SU-DHL-6 (cell line): ENCODE measurements at regions not wholly inside any gene's neighbourhood (a gene's known extent, or its start where the extent isn't known, plus 50 kb on each side); places are given as distances from the start of the nearest gene placed in this dataset.

Experiments
- H2AFZ ChIP-seq: fragments of 200-600 bp; sonication (generic); 2 replicates; pipeline ENCODE4 v1.6.1; 2014; ENCODE audit warnings: low read depth, mild to moderate bottlenecking, moderate library complexity, mixed read lengths, antibody characterized with exemption, low read length; ENCODE audit not compliant: severe bottlenecking
- H3F3A ChIP-seq: fragments of 200-600 bp; shearing (Covaris generic); 2 replicates; pipeline ENCODE4 v1.6.0; 2016; ENCODE audit warnings: antibody characterized with exemption, mild to moderate bottlenecking; ENCODE audit not compliant: insufficient read depth
- H3K27ac ChIP-seq: fragments of 200-600 bp; sonication (generic); 2 replicates; pipeline ENCODE4 v1.5.1; 2016; ENCODE audit warnings: low read depth, mild to moderate bottlenecking, low read length, moderate library complexity, mixed read lengths
- H3K27me3 ChIP-seq: fragments of 200-600 bp; sonication (generic), shearing (Covaris generic); 2 replicates; pipeline ENCODE4 v1.6.0; 2014; ENCODE audit warnings: mild to moderate bottlenecking, low read length
- H3K36me3 ChIP-seq: fragments of 200-600 bp; sonication (generic); 2 replicates; pipeline ENCODE4 v1.6.1; 2014; ENCODE audit warnings: mild to moderate bottlenecking, low read length, mixed read lengths
- H3K4me2 ChIP-seq: fragments of 300-600, 200-600 bp; shearing (Covaris generic), sonication (generic); 2 replicates; pipeline ENCODE4 v1.6.0; 2014; ENCODE audit warnings: low read length, low read depth, mild to moderate bottlenecking; ENCODE audit not compliant: poor library complexity, severe bottlenecking
- H3K4me3 ChIP-seq: fragments of 200-600 bp; sonication (generic); 2 replicates; pipeline ENCODE4 v1.5.1; 2014; ENCODE audit warnings: antibody characterized with exemption, low read length, mild to moderate bottlenecking, mixed read lengths; ENCODE audit not compliant: insufficient read depth, poor library complexity, severe bottlenecking
- H3K79me2 ChIP-seq: fragments of 200-600 bp; sonication (generic); 2 replicates; pipeline ENCODE4 v1.6.1; 2014; ENCODE audit warnings: mild to moderate bottlenecking, low read length, moderate library complexity; ENCODE audit not compliant: insufficient read depth
- H3K9ac ChIP-seq: fragments of 200-600 bp; sonication (generic); 2 replicates; pipeline ENCODE4 v1.7.0; 2014; ENCODE audit warnings: mild to moderate bottlenecking, low read length
- H3K9me2 ChIP-seq: fragments of 200-600 bp; sonication (generic); replicated peaks from 2 replicates; pipeline ENCODE4 v1.6.1; 2014; ENCODE audit warnings: low read length; ENCODE audit not compliant: insufficient read depth
- H3K9me3 ChIP-seq: fragments of 200-600 bp; sonication (generic); 2 replicates; pipeline ENCODE4 v1.6.1; 2014; ENCODE audit warnings: low read length, mixed read lengths; ENCODE audit not compliant: insufficient read depth
- H4K20me1 ChIP-seq: fragments of 200-600 bp; sonication (generic); 2 replicates; pipeline ENCODE4 v1.6.1; 2014; ENCODE audit warnings: low read depth, mild to moderate bottlenecking, antibody characterized with exemption, low read length, moderate library complexity, mixed read lengths
- CTCF ChIP-seq: fragments of 200-600 bp; sonication (generic); IDR thresholded peaks from one replicate; pipeline ENCODE4 v1.5.1; 2017; ENCODE audit warnings: antibody characterized with exemption, mild to moderate bottlenecking, low read length, moderate library complexity; ENCODE audit not compliant: insufficient read depth, poor library complexity, severe bottlenecking
- EZH2phosphoT487 ChIP-seq: fragments of 200-600 bp; sonication (generic), shearing (Covaris generic); conservative IDR thresholded peaks from 2 replicates; pipeline ENCODE4 v1.6.1; 2018; ENCODE audit warnings: mild to moderate bottlenecking, antibody characterized with exemption, low read length, moderate library complexity, mixed read lengths

DNA sequence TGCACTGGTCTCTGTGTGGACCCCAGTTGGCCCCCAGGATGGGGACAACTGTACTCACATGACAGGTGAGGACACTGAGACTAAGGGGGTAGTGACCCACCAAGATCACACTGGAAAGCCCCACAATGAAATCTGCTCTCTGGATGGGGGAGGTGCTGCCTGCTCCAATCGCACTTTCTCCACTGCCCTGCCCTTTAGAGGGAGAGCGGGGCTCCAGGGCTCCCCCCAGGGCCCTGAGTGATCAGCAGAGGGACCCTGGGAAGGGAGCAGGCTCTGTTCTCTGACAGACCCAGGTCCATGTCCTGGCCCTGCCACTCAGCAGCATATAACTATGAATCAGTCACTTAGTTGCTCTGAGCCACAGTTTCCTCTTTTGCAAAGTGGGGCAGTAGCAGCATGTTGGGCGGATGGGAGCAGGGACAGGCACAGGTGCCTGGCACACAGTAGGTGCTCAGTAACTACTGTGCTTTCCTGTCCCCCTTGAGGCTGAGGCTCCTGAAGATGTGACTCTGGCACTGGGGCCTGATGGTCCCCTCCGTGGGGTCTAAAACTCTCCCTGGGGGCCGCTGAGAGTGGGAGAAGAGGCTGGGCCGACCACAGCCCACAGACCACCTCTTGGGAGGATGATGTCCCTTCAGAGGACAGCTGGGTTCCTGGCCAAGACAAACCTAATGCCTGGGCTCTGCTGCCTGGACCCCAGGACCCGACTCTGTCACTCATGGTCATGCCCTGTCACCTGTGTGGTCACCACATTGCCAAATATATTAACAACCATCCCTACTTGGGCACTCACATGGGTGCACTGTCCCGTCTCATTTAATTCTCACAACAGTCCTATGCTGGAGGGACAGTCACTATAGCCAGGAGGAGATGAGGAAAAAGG lies 222.7 kb downstream of the PTPRU start:
- no peak overlapping the region for H3K4me3 ChIP-seq
- H3K79me2 ChIP-seq, result no peaks in the 10 kb centered on the region
- H3F3A ChIP-seq, result no peaks in the 10 kb centered on the region
- no peaks in the 10 kb centered on the region for H3K9me2 ChIP-seq
- H3K36me3 ChIP-seq, result no peaks in the 10 kb centered on the region
- no peaks in the 10 kb centered on the region for H3K9me3 ChIP-seq
- no peak overlapping the region for H3K27ac ChIP-seq
- H3K4me2 ChIP-seq, result no peak overlapping the region
- no peaks in the 10 kb centered on the region for H4K20me1 ChIP-seq
- H3K9ac ChIP-seq, result no peak overlapping the region
- H2AFZ ChIP-seq, result no peak overlapping the region
- H3K27me3 ChIP-seq, result no peaks in the 10 kb centered on the region
- TF ChIP-seq EZH2phosphoT487 (no peak), CTCF (no peak)

- TF ChIP-seq CTCF, result no peak
- no peak for TF ChIP-seq EZH2phosphoT487
- Histone ChIP-seq H3K79me2 (no peaks in the 10 kb centered on the region), H3F3A (no peaks in the 10 kb centered on the region), H4K20me1 (no peaks in the 10 kb centered on the region), H2AFZ (no peak overlapping the region), H3K4me2 (no peak overlapping the region), H3K9me3 (no peaks in the 10 kb centered on the region), H3K27me3 (no peaks in the 10 kb centered on the region), H3K4me3 (no peak overlapping the region), H3K9ac (no peak overlapping the region), H3K9me2 (no peaks in the 10 kb centered on the region), H3K27ac (no peak overlapping the region), H3K36me3 (no peaks in the 10 kb centered on the region)
Observed at GRCh38 chr1:29457496-29458368, 221.4 kb downstream of the PTPRU start.

- Histone ChIP-seq H3K9ac (no peak overlapping the region), H4K20me1 (no peaks in the 10 kb centered on the region), H3K9me2 (no peaks in the 10 kb centered on the region), H3K27me3 (no peaks in the 10 kb centered on the region), H2AFZ (no peak overlapping the region), H3K4me2 (no peak overlapping the region), H3K79me2 (no peaks in the 10 kb centered on the region), H3K36me3 (no peaks in the 10 kb centered on the region), H3K27ac (no peak overlapping the region), H3K4me3 (no peak overlapping the region), H3K9me3 (no peaks in the 10 kb centered on the region), H3F3A (no peaks in the 10 kb centered on the region)
- TF ChIP-seq CTCF (no peak), EZH2phosphoT487 (no peak)
Observed at GRCh38 chr1:29456685-29457435, 220.5 kb downstream of the PTPRU start.
